ENCODE measurements at regions not wholly inside any gene's neighbourhood (a gene's known extent, or its start where the extent isn't known, plus 50 kb on each side); places are given as distances from the start of the nearest gene placed in this dataset.

DNA sequence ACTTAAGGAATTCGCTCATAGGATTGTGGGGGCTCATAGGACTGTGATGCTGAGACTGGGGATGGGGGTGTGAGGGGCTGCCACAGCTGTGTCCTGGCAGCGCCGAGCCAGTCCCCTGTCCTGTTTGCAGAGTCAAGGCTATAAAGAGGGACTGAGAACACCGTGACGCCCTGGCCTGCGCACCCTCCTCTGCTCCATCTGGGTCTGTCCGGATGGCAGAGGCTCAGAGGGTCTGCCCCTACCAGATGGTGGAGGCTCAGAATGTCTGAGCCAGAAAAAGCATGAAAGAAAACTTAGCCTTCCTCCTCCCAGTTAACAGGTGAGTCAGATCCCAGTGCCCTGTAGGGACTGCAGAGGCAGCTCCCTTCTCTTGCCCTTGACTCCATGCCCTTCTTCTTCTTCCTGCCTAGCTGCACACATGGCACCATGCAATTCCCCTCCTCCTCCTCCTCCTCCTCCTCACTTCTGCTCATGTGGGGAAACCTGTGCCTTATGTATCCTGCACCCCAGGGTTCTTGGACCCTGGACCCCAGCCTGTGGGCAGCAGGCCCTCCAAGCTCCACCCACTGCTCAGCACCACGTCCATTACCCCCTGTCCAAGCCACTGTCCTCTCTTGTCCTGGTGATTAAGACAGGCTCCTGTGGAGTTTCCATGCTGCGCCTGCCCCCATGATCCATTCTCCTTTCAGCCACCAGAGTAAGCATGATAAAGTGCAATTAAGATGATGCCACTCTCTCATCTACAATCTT is 410.0 kb upstream of the SULF2 start:
- no peak for DNase-seq

- no peak for DNase-seq
These were observed 409.3 kb upstream of the SULF2 start for GRCh38 chr20:48194583-48194982.

GRCh38 chr20:48193627-48194425 is 408.5 kb upstream of the SULF2 start:
- DNase-seq = no peak

GRCh38 chr20:48192109-48192508 is 406.8 kb upstream of the SULF2 start:
- no peak for DNase-seq

DNA sequence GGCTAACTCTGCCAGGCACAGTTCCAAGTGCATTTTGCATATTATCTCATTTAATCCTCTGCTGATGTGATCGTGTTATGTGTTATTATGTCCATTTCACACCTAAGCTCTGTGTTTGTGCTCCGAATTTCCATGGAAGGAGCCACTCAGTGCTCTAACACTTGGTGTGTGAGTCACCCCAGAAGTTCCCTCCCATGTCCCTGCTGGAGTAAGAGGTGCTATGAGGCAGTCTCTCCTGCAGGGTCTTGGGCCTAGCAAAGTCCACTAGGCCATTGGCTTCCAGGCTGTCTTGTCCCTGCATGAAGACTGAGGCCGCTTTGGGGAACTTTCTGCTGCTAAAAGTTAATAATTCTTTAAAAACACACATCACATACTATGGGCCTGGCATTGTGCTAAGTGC is 405.9 kb upstream of the SULF2 start:
- no peak for DNase-seq

DNA sequence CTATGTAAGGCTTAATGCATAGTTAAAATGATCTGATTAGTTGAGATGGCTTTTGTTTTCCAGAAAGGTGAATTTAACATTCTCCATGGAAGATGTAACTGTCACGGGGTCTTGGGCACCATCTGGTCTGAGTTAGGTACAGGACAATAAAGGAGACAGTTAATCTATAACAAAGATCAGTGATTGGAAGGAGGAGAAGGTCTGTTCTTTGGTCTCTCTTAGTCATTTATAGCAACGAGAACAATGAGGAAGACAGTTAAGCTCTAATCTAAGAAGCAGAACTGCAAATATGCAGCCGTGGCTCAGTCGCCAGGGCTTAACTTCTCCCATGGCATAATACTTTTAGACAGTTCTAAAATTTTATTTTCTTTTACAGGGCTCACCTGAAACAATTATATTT is 405.5 kb upstream of the SULF2 start:
- no peak for DNase-seq

DNA sequence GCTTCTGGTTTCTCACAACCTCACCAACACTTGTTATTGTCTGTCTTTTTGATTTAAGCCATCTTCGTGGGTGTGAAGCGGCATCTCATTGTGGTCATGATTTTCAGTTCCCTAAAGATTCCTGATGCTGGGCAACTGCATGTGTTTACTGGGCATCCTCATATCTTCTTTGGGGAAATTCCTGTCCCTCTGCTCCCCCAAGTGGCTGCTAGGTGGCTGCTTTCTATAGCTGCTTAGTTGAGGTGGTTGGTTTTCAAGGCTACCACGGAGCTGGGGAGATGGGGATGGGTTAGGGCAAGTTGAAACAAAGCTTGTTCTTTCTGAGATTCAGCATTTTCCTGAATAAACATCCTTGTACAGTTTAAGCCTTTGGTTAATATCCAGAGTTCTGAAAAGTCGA is 403.9 kb upstream of the SULF2 start:
- DNase-seq = peak; percentile 57

GRCh38 chr20:48187851-48188250 is 402.6 kb upstream of the SULF2 start:
- no peak for DNase-seq

- DNase-seq = no peak
These were observed 401.6 kb upstream of the SULF2 start for GRCh38 chr20:48186915-48187314.

- DNase-seq = no peak
These were observed 401.2 kb upstream of the SULF2 start for GRCh38 chr20:48186447-48186846.

DNA sequence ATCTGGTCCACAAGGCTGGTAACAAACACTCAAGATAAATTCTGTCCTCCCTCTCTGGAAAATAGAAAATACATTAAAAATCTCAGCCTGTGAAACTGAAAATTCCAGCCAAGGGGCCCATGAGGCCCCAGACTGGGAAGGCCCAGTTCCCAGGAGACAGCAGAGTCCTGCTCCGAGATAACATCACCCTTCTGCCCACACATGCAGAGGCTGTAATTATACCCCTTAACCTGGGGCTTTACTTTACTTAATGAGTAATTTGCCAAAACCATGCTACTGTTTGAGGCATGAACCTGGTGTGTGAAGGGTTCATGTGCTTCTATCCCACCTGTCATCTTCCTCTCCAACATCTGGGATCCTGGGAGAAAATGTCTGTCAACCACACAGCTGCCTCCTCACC is 398.9 kb upstream of the SULF2 start:
- DNase-seq = no peak

- no peak for DNase-seq
These were observed 396.1 kb upstream of the SULF2 start for GRCh38 chr20:48181261-48181935.

DNA sequence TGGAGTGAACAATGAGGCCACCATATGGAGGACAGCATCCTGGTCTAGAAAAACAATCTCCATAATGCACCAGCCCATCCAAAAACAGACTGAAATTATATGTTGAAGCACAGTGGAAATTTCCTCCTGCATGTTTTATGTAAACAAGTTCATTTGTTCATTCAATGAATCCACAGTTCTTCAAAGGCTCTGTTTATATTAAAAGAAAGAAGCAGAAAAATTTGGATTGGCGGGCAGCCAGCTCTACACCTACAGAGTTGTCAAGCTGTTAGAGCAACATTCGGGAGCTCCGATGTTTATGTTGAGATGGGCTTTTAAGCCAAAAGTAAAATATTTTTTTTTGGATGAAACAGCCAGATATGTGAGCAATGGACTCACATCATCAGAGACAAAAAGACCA is 395.3 kb upstream of the SULF2 start:
- DNase-seq = no peak

DNA sequence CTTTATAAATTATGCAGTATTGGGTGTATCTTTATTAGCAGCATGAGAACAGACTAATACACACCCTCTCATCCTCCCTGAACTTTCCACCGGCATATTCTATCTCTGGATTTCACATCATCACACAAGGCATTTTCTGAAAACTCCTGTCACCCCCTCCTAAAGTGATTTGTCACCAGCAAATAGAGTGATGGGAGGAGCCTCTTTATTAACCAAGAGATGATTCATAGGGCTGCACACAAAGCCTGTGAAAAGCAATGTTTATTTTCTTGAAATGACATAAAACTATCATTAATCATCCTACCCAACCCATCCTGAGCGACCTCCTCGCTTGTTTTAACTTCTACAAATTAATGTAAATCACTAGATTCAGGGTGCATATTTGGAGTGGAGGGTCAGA is 394.7 kb upstream of the SULF2 start:
- no peak for DNase-seq

DNA sequence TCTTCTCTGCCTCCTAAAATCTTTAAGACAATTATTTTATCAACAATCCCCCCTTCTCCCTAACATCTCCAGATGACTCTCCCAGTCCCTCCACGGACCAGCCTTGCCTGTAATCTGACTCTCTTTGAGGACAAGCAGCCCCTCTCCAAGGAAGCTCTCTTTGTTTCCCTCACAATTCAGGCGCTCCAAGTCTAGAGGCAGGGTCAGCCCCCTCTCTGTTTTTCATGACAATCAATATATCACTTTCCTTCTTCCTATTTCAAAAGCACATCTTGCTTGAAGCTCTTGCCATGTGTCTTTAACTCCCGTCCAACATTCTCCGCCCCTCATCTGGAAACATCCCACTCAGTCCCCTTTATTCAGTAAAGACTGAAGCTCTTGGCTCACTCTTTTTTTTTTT is 393.4 kb upstream of the SULF2 start:
- DNase-seq = no peak

GRCh38 chr20:48177058-48177457 is 391.8 kb upstream of the SULF2 start:
- no peak for DNase-seq

GRCh38 chr20:48176139-48176538 is 390.9 kb upstream of the SULF2 start:
- no peak for DNase-seq

DNA sequence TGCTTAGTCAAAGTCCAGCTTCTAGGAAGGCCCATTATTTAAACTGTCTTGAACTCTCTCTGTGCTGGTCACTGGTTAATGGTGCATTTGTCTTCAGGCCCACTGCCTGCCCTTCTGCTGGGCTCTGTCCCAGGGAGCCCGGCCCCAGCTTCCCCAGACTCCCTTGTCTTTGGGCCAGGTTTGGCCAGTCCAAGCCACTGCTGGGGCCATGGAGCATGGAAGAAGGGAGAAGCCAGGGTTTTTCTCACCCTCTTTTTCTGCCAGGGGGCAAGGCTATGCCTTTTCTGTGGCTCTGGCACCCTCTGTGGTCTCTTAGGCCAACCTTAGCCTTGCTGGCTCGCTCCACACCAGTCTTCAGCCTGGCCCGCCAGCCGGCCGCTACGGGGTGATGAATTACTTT is 390.0 kb upstream of the SULF2 start:
- no peak for DNase-seq

GRCh38 chr20:48172357-48172702 is 387.0 kb upstream of the SULF2 start:
- no peak for DNase-seq

DNA sequence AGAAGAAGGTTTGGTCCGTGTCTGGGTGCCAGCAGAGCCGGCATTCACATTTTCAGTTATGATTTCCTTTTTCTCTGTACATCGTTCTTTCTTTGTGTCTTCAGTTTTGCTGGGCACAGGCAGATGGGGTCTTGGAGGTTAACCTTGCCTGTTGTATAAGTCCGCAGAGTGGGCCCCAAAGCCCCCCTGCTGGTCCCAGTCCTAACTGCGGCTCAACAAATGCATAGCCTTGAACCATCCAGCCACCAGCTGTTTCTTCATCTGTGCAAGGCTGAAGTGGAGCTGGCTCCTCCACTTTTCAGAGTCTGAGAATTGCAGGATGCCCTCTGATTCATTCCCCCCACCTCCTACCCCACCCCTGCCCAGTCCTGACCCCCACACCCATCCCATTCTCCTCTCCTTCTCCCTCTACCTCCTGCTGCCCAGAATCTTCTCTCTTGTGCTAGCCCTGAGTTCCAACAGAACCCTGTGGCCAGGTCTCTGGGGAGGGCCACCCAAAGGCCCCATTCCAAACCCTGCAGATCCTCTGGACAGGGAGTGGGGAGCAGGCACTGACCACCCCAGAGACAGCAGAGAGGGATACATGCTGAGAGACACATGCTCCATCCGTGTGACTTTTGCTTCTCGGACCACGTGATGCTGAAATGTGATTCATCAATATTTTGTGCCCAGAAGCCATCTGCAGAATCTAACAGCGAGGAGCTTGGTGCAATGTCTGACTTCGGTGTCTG is 386.5 kb upstream of the SULF2 start:
- no peak for DNase-seq

- DNase-seq = no peak
These were observed 385.8 kb upstream of the SULF2 start for GRCh38 chr20:48171071-48171470.

DNA sequence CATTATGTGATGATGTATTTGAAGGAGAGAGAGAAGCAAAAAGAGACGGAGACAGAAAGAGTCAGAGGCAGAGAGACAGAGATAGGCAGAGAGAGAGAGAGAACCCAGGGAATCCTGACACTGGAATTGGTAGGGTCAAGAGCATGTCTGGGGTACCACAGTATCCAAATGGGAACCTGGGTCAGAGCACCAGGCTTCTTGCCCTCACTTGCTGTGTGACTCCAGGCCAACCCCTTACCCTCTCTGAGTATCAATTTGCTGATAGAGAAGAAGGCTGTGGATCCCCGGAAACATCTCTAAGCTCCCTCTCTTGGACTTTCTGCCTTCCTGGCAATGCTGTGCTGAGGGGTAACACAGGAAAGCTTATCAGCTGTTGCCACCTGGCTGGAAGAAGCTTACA is 385.3 kb upstream of the SULF2 start:
- DNase-seq = no peak

DNA sequence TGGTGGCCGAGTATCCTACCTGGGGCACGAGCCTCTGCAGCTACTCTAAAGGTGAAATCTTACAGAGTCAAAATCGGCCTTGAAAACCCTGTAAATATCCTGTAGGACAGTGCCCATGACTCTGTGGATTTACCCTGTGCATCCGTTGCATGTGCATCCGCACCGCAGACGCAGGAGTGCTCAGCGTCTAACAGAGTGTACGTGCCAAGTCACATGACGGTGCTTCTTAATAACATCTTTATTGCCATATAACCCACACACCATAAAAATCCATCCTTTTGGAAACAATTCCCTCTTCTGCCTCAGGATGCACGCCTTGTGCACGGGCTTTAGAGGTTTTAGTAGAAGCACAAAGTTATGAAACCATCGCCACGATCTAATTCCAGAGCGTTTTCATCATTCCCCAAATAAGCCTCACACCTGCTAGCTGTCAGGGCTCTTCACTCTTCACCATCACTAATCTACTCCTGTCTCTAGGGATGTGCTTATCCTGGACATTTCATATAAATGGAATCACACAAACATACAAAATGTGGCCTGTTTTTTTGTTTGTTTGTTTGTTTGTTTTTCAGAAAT is 384.5 kb upstream of the SULF2 start:
- no peak for DNase-seq
